Tibial nerve (tissue), 4 donors: ENCODE measurements at regions not wholly inside any gene's neighbourhood (a gene's known extent, or its start where the extent isn't known, plus 50 kb on each side); places are given as distances from the start of the nearest gene placed in this dataset.

Experiments
- DNase-seq, 2 donors: peaks; one replicate each; pipeline ENCODE4 v3.0.0-alpha.2; 2019; ENCODE audit warnings: low spot score in 2 of 2
- H3K27ac ChIP-seq, 4 donors: fragments of 200-600 bp; sonication (generic) in 3 of 4; one replicate each; pipeline ENCODE4 v1.5.1; 2017 to 2019; ENCODE audit warnings: mild to moderate bottlenecking in 1 of 4
- H3K27me3 ChIP-seq, 2 donors: fragments of 200-600 bp; sonication (generic) in 1 of 2; one replicate each; pipeline versions ENCODE4 v1.5.1 to v1.6.0; 2017 to 2019
- H3K36me3 ChIP-seq, 3 donors: fragments of 200-600 bp; sonication (generic); one replicate each; pipeline ENCODE4 v1.5.1; 2018 to 2019
- H3K4me1 ChIP-seq, 4 donors: fragments of 200-600 bp; sonication (generic) in 3 of 4; one replicate each; pipeline ENCODE4 v1.5.1; 2017 to 2019
- H3K4me3 ChIP-seq, 4 donors: fragments of 200-600 bp; sonication (generic) in 3 of 4; one replicate each; pipeline ENCODE4 v1.5.1; 2017 to 2019; ENCODE audit warnings: mild to moderate bottlenecking in 1 of 4, moderate library complexity in 1 of 4
- H3K9me3 ChIP-seq, 4 donors: fragments of 200-600 bp; sonication (generic) in 3 of 4; one replicate each; pipeline ENCODE4 v1.5.1; 2017 to 2019
- CTCF ChIP-seq, 5 experiments: fragments of 200-600 bp in 3 of 5; fragments of 450-650 bp in 2 of 5; sonication (generic) in 3 of 5; IDR thresholded peaks; one replicate each; pipeline ENCODE4 v1.5.1; 2016 to 2019; ENCODE audit warnings: antibody characterized with exemption in 5 of 5, mild to moderate bottlenecking in 3 of 5, moderate library complexity in 2 of 5
- EP300 ChIP-seq, 2 donors: sonication (generic); formaldehyde crosslinking; IDR thresholded peaks; one replicate each; pipeline ENCODE4 v1.6.1; 2017; ENCODE audit warnings: antibody characterized with exemption in 2 of 2, mild to moderate bottlenecking in 1 of 2
- POLR2A ChIP-seq, 2 donors: fragments of 450-650 bp; IDR thresholded peaks; one replicate each; pipeline ENCODE4 v1.6.1; 2017; ENCODE audit warnings: antibody characterized with exemption in 2 of 2, mild to moderate bottlenecking in 2 of 2, moderate library complexity in 2 of 2
- WGBS, 2 donors: methylation state at CpG; one replicate each; pipeline ENCODE4 v1.1.5; 2018; 5-methylcytosine and 5-hydroxymethylcytosine counted together

- no peak overlapping the region for H3K4me3 ChIP-seq
- WGBS, 2 donors: 88 to 93% methylated on average over 22 of the region's 22 CpGs
- H3K27ac ChIP-seq: no peak overlapping the region
- H3K36me3 ChIP-seq: no peaks in the 10 kb centered on the region
- H3K4me1 ChIP-seq: no peaks in the 10 kb centered on the region
- no peaks in the 10 kb centered on the region for H3K9me3 ChIP-seq
- peaks cover 0 to 40% of the 10 kb centered on the region in 2 donors for H3K27me3 ChIP-seq
- DNase-seq: no peak
- TF ChIP-seq POLR2A (IDR thresholded peaks at IDR 0.05) (no peak), EP300 (IDR thresholded peaks at IDR 0.05) (no peak), CTCF (IDR thresholded peaks at IDR 0.05) (no peak)
Observed at GRCh38 chr16:86823888-86824671, 245.7 kb downstream of the FOXL1 start.

GRCh38 chr16:86824751-86825296 lies 246.5 kb downstream of the FOXL1 start:
- TF ChIP-seq CTCF (IDR thresholded peaks at IDR 0.05) (no peak), EP300 (IDR thresholded peaks at IDR 0.05) (no peak), POLR2A (IDR thresholded peaks at IDR 0.05) (no peak)
- no peak overlapping the region for H3K4me3 ChIP-seq
- DNase-seq: no peak
- no peaks in the 10 kb centered on the region for H3K9me3 ChIP-seq
- peaks cover 0 to 40% of the 10 kb centered on the region in 2 donors for H3K27me3 ChIP-seq
- no peaks in the 10 kb centered on the region for H3K36me3 ChIP-seq
- 55 to 63% methylated on average over 18 of the region's 18 CpGs for WGBS, 2 donors
- no peak overlapping the region for H3K27ac ChIP-seq
- H3K4me1 ChIP-seq: no peaks in the 10 kb centered on the region

GRCh38 chr16:86825631-86826030 lies 247.3 kb downstream of the FOXL1 start:
- Histone ChIP-seq H3K36me3 (no peaks in the 10 kb centered on the region), H3K27me3 (peaks cover 0 to 40% of the 10 kb centered on the region in 2 donors)
- no peak for DNase-seq

GRCh38 chr16:86826941-86827340 lies 248.6 kb downstream of the FOXL1 start:
- DNase-seq: no peak
- Histone ChIP-seq H3K4me3 (no peak overlapping the region), H3K4me1 (no peaks in the 10 kb centered on the region), H3K27me3 (peaks cover 0 to 40% of the 10 kb centered on the region in 2 donors), H3K27ac (no peak overlapping the region), H3K36me3 (no peaks in the 10 kb centered on the region), H3K9me3 (no peaks in the 10 kb centered on the region)
- WGBS, 2 donors: 62% methylated on average over 13 to 14 of the region's 14 CpGs
- TF ChIP-seq POLR2A (IDR thresholded peaks at IDR 0.05): no peak
- no peak for TF ChIP-seq CTCF (IDR thresholded peaks at IDR 0.05)
- TF ChIP-seq EP300 (IDR thresholded peaks at IDR 0.05): no peak

More at GRCh38 chr16:86825631-86826030, 247.3 kb downstream of the FOXL1 start:
- H3K27ac ChIP-seq: no peak overlapping the region
- no peak for TF ChIP-seq POLR2A (IDR thresholded peaks at IDR 0.05)
- no peak for TF ChIP-seq CTCF (IDR thresholded peaks at IDR 0.05)
- TF ChIP-seq EP300 (IDR thresholded peaks at IDR 0.05): no peak
- H3K9me3 ChIP-seq: no peaks in the 10 kb centered on the region
- no peak overlapping the region for H3K4me3 ChIP-seq
- no peaks in the 10 kb centered on the region for H3K4me1 ChIP-seq
- WGBS, 2 donors: 81 to 89% methylated on average over 4 of the region's 4 CpGs

- peaks cover 0 to under 1% (median 0%) of the 10 kb centered on the region in 4 donors for H3K4me1 ChIP-seq
- 53 to 54% methylated on average over 12 of the region's 12 CpGs for WGBS, 2 donors
- peaks cover 0 to 40% of the 10 kb centered on the region in 2 donors for H3K27me3 ChIP-seq
- no peaks in the 10 kb centered on the region for H3K9me3 ChIP-seq
- DNase-seq: no peak
- H3K4me3 ChIP-seq: no peak overlapping the region
- no peak overlapping the region for H3K27ac ChIP-seq
- H3K36me3 ChIP-seq: no peaks in the 10 kb centered on the region
- TF ChIP-seq EP300 (IDR thresholded peaks at IDR 0.05) (no peak), CTCF (IDR thresholded peaks at IDR 0.05) (no peak), POLR2A (IDR thresholded peaks at IDR 0.05) (no peak)
Observed at GRCh38 chr16:86827521-86827920, 249.2 kb downstream of the FOXL1 start.
